GM12872 (cell line): ENCODE measurements at regions not wholly inside any gene's neighbourhood (a gene's known extent, or its start where the extent isn't known, plus 50 kb on each side); places are given as distances from the start of the nearest gene placed in this dataset.

Source experiments
- TF ChIP-seq, protein P1 (sequence below): IDR thresholded peaks from 3 replicates; pipeline ENCODE4 v1.5.1; 2011; ENCODE audit warnings: low read depth, mild to moderate bottlenecking, low read length, moderate library complexity; ENCODE audit not compliant: insufficient read depth

DNA sequence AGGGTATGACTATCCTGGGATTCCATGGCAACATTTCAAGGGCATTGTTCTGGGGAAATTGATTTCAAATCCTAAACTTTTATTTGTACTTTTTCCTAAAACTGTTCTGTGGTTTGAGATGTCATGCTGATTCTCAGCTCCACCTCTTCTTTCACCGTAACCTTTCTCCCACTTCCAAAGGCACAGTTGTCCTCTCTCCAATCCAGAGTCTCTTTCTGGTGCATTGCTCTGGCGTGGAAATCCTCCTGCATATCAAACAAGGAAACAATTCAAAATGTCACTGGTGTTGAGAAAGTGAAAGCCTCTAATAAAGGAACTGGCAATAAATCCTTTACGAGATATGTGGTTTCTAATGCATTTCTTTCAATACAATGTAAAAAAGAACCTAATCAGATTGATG is 155.1 kb upstream of the CDH2 start:
- TF ChIP-seq, protein P1, sequence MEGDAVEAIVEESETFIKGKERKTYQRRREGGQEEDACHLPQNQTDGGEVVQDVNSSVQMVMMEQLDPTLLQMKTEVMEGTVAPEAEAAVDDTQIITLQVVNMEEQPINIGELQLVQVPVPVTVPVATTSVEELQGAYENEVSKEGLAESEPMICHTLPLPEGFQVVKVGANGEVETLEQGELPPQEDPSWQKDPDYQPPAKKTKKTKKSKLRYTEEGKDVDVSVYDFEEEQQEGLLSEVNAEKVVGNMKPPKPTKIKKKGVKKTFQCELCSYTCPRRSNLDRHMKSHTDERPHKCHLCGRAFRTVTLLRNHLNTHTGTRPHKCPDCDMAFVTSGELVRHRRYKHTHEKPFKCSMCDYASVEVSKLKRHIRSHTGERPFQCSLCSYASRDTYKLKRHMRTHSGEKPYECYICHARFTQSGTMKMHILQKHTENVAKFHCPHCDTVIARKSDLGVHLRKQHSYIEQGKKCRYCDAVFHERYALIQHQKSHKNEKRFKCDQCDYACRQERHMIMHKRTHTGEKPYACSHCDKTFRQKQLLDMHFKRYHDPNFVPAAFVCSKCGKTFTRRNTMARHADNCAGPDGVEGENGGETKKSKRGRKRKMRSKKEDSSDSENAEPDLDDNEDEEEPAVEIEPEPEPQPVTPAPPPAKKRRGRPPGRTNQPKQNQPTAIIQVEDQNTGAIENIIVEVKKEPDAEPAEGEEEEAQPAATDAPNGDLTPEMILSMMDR, result no peak

DNA sequence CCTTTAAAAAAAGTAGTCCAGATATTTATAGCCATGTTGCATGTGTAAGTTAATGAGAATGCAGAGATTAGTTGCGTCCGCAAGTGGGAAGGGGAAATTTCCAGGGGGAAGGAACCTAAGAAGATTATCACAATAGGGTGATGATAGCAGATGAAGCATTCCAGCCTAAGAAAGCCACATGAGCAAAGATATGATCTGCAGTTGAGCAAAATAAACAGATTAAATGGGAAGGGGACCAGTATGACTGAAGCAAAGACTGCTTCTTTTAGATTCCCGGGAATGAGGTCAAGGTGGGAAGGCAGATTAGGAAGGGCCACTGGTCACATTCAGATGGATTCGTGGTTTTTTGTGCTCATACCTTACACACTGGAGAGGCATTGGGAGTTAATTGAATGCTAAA is 154.6 kb upstream of the CDH2 start:
- TF ChIP-seq, protein P1, result no peak

DNA sequence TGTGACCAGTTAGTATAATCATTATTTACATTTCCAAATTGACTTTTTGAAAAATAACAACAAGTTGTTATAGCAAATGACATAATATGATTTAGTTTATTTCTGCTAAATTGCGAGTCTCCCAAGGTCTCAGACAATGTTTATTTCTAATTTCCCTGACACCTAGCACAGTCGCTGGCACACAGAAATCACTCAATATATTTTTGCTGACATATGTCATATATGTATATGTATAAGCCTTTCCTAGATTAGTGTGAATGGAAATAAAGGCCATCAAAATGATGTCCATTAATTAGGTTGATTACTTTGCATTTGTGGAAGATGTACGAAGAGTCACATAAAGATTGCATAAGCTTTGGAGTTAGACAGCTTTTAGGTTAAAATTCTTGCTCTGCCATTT is 136.7 kb upstream of the CDH2 start:
- TF ChIP-seq, protein P1, result no peak

DNA sequence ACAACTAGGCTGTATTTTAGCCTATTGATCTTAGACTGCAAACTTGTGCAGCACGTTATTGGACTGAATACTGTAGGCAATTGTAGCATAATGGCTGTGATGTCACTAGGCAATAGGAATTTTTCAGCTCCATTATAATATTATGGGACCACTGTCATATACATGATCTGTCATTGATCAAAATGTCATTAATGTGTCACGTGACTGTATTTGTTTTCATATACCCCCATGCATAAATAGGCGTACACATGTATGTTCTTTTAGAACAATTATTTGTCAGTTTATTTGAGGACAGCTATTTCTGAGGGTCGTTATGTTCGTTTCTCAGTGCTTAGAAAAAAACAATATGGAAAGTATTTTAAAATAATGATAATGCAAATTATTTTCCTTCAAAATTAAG is 111.9 kb upstream of the CDH2 start:
- TF ChIP-seq, protein P1, result no peak

DNA sequence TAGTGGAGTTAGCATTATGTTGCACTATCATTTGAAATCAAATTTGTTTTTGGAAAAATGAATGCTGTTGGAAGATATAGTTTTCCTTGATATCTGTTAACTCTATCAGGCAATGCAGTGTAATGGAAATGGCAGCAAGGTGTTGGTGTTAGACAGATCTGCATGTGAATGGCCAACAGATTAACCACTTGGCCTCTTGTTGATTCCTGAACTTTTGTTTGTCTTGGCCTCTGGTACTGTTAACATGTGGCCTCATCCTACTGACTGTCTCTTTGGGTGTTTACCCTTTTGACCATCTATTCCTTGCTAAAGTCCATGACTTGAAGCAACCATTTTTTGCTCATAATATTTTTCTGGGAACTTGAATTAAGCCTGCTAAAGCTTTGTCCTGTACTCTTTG is 110.2 kb upstream of the CDH2 start:
- TF ChIP-seq, protein P1, result no peak

DNA sequence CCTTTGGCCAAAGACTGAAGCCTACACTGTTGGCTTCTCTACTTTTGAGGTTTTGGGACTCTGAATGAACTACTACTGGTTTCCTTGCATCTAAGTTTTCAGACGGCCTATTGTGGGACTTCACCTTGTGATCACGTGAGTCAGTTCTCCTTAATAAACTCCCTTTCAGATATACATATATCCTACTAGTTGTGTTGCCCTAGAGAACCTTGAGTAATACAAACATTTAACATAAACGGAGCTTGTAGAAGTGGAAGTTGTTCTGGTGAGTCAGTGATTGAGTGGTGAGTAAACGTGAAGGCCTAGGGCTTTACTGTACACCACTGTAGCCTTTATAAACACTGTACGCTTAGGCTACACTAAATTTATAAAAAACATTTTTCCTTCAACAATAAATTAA is 107.2 kb upstream of the CDH2 start:
- TF ChIP-seq, protein P1, result no peak

DNA sequence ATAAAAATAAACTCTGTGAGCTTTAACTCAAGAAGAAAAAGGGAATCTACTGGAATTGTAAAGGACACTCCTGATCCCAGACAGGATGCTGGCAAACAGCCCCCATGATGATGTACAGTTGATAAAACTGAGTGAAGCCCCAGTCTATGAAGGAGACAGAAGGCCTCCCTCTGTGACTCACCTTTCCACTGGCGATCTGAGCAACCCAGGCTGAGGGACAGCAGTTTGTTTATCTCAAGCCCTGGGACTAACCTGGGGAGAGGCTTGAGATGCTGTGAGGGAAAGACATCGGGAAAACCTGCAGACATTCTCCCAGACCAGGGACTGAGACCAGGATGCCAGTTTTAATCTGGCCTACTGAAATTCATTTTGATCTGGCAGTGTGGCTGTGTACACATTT is 104.5 kb upstream of the CDH2 start:
- TF ChIP-seq, protein P1, result no peak

DNA sequence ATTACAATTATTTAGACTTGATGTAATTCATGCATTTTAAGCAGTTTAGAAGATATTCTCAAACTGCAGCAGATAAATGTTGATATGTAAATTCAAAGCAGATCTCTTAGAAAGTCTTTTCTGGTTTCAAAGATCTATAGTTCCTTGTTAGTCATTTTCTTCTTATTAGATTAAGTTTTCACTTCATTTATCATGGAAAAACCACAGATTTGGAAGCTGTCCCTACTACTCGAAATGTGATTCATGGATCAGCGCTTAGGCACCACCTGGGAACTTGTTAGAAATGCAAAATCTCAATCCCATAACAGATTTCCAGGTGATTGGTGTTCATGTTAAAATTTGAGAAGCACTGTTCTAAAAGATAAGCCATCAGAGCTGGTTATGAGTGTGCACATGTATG is 92.8 kb upstream of the CDH2 start:
- TF ChIP-seq, protein P1, result no peak
